ENCODE measurements at regions not wholly inside any gene's neighbourhood (a gene's known extent, or its start where the extent isn't known, plus 50 kb on each side); places are given as distances from the start of the nearest gene placed in this dataset.

DNA sequence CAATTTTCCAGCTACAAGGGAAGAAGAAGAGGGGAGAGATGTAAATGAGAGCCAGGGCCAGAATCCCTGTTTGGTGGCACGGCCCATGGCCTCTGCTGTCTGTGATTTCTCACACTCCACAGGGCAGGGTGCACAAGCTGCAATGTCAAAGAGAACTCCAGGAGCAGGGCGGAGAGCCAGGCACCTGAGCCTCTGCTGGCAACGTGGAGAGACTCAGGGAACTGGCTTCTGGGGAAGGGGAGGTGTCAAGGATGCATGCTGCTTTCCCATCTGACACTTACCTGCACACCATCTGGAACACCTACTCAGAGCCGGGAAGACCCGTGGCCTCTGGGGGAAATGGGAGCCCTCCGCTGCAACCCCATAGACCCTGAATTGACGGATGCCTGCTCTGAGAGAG lies 507.5 kb upstream of the NR2F2 start:
- DNase-seq: no peak

DNA sequence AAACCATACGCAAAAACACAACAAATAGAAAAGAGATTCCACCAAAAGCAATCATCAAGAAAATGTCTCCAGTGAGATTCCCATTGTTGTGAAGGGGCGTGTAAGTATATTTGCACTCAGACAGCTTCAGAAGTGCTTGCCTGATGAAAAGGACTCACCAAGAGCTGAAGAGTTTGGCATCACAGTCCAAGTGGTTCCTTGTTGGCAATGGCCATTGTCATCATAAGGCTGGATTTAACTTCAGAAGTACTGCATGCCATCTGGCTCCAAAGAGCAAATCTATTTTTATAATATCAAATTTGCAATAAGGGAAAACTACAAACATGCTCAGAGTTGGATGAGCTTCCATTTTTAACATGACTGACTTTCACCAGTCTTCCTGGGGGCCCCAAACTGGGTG lies 505.3 kb upstream of the NR2F2 start:
- no peak for DNase-seq

DNA sequence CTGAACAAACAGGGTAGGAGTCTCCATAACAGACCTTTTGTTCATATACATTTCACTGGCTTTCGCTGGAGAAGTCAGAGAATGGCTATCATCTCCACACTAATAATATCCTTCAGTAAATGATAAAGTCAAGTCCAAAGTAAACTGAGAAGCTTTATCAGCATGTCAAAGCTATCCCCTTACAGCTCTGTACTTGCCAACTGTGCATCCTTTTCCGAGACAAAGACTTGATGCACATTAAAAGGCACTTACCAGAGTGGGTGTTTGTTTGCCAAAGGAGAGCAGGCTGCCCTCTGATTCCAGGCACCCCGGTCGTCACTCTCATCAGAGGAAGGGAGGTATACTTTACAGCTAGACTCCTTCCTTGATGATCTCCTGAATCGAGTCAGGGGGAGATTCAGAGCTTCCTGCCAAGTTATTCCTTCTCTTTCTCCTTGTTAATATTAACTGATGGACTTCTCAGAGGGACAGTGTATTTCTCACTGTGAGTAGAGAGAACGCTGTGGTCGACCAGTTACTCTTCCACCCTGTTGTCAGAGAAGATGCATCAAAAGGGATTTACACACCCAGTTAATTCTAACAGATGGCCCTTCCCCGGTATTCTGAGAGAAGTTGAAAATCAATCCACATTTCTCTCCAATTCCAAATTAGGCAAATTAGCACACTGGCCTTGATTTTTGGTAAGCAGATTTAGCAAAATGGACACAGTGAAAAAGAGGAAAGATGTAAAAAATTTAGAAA lies 504.7 kb upstream of the NR2F2 start:
- no peak for DNase-seq

DNA sequence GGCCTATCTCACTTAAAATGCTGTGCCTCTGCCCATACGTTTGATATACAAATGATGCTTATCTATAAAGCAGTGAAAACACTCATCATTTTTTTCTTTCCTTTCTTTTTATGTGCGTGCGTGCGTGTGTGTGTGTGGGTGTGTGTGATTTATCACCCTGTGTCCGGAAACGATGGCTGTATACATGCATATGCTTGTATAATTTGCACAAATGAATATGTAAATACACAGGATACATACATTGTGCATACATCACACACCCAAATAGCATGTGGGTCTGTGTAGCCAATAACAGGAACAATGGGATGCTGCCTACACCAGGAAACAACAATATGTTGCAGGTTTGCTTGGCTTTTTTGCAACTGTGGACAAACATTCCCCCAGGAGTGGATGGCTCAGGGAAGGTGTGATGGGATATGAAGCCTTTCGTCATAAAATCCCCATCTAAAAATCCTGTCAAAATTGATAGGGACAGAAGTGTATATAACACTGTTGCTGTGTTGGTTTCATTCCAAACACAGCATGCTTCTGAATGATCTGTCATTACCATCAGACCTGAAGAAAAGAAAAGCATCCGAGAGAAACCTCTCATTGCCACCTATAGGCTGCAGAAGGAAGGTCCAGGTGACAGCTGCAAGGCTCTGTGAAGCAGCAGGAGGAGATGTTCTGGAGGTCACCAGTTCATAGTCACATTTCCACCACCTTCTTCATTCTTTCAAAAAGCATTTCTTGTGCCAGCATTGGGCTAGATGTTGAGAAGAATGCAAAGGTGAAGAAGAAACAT lies 503.9 kb upstream of the NR2F2 start:
- no peak for DNase-seq

DNA sequence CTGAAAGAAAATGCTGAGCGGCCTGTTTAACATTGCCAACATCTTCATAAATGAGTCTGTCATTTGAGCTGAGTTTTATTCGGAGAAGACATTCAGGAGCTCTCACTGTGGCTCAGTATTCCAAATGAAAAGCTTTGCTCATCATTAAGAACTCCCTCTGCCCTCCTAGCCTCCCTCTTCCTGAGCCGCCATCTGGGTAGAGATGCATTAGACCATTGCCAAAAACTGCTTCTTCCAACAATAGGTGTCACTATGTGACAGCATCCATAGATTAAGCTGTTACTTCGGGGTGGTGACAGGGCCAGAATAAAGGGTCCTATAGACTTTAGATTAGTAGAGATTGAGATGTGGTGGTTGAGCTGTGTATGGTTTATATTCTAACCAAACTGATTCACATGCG lies 501.4 kb upstream of the NR2F2 start:
- no peak for DNase-seq

DNA sequence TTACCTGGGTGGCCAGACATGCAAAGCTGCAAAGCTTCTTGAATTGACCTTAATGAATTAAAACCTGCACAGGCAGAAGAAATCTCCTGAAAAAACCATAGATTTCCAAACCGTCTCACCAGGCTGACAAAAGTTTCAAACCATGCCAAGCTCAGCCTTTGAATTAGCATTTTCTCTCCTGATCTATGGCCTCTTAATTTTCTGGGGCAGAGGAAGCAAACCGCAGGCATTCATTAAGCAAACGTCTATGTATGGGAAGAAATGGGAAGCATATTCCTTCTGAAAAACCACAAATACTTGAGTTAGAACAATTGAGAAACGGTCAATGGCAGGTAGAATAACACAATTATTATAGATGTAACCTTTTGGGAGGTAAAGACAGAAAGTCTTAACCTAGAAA lies 500.2 kb upstream of the NR2F2 start:
- DNase-seq: no peak

DNA sequence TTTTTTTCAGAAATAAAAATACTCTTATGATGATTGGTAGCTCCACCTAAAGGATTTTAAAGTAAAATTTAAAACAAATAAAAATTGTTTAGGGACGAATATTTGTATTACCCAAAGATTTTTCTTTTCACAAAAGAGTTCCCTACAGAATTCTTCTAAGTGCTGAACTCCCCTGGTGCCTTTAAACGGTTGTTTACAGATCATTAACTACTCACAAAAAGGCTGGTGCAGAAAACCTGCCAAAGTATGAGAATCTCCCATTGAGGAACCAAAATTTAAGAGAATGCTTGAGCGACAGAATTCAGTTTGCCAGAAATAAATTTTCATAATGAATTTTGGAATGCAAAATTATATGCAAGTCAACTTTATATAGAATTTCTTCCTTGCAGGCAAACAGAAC lies 497.8 kb upstream of the NR2F2 start:
- DNase-seq: no peak

DNA sequence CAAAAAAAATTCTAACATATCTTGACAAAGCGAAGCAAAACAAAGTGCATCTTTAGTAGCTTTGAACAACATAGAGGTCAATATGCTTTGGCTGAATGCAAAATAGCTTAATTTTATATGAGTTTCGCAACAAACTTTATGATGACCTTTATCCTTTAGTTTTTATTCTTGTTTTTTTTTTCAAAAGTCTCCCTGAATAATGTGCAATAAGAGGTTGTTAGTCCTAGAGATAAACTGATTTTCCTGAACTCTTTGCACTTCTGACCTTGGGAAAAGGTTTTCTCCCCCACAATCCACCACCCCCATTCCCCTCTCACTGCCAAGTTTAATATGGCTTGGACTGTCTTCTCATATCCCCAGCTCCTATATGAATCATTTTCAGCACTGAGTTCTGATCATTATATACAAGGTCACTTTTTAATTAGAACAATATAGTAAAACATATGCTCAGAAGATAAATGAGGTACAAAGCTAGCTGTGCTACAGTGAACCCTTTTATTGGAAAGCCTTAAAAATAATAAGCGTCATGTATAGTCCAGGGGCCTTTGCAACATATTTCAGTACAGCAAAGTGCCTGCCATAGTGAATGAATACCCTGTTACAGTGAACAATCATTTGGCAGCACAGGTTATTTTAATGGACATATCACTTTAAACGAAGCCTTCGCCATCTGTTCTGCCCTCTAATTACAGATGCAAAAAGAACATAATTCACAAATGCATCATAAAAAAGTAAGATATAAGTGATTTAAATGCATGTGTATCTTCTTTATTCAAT lies 496.3 kb upstream of the NR2F2 start:
- DNase-seq: no peak

DNA sequence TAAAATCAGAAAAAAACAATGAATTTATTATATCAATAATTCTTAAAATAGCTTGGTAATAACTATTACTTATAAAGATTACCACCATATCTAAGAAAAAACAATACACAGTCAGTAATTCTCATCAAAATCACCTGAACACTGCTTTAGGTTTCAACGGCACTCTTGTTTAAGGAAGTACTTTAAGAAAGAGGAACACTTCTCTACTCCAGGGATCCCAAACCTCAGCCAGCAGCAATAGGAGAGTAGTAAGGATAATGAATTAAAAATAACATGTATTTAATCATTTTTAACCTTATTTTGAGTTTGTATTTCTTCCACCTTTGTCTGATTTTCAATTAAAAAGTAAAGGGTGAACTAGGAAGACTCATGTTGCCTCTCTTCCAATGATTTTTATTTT lies 494.0 kb upstream of the NR2F2 start:
- DNase-seq: no peak

DNA sequence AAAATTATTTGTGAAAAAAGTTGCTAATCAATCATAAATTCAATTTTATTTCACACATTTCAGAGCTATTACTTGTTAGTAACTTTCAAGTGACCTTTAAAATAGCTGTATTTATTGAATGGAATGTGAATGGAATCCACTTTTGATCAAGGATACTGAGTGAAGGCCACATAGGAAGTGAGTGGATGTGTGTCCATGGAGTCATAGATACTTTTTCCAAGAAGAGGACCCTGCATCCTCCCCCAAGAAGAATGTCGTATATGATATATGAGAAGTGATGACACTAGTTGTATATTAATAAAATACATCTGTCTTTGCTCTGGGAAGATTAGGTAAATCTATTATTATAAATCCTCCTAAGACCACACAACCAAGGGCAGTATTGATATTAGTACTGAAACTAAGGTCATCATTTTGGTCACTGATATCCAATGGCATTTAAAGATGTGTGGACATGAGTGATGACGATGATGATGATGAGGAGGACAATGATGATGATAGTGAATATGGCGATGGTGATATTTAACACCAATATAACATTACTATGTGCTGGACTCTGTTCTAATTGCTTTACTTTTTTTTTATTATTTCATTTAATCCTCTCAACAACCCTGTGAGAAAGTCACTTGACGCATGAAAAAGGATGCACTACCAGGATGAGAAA lies 493.0 kb upstream of the NR2F2 start:
- no peak for DNase-seq

DNA sequence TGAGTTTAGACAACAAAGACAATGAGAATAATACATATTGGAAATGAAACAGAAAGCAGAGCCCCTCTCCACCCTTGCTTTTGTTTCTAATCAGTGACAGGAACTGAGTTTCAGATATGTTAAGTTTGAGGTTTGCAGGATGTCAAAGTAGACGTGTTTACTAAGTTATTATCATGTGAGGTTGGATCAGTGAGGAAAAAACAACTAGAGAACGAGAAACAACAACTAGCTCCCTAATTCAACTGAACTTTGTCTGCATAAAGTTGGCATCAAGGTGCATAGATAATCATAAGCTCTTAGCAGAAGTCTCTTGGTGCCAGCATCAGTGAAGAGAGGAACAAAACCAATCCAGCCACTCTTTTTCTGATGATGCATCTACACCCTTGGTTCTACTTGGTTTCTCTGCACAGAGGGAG lies 491.1 kb upstream of the NR2F2 start:
- DNase-seq: no peak

DNA sequence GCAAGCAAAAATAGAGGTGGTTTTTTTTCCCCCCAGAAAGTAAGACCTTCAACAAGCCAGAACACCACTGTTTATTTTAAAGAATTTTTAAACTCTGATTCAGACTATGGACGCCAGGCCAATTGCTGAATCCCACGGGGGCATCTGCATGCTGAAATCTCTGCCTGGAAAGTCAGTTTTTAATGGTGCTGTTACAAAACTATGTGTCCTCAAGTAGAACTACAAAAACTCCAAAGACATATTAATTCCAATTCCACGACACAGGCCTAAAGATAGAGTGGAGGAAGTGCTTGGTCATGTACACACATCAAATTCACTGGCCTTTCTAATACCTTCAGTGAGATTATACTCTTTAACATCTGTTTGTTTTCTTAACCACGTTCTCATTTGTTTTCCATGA lies 490.5 kb upstream of the NR2F2 start:
- DNase-seq: no peak

DNA sequence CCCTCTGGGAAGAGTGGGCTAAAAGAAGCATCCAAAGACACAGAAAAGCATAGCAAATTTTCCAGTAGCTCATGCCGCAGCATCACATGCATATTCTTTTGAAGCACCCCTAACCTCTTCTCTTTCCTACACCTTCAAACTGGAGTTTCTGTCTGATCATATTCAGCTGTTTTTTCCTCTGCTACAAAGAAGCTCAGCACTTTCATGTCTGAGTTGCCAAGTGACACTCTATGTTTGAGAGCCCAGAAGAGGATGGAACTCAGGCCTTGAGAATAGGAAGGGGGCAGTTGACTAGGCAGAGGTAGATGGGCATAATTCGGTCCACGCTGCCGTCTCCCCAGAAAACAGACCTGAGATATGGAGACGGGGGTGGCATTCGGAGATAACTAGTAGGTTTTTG lies 489.6 kb upstream of the NR2F2 start:
- DNase-seq: no peak

DNA sequence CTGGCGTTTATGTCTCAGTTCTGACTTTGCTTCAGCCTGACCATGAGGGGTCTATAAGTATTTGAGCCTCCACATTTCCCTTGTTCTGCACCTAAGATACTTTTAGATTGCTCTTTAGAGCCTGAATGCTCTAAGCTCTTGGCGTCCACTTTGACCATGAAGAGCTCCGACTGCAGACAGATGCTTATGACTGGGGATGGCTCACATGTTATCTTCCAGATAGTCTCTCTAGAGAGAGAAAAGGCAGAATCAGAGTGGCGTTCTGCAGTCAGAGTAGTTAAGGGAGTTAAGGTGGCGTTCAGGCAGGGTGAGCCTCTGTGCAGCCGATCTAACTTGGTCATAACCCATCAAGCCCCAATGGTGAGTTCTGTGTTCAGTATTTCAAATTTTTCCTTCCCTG lies 487.9 kb upstream of the NR2F2 start:
- DNase-seq: no peak

DNA sequence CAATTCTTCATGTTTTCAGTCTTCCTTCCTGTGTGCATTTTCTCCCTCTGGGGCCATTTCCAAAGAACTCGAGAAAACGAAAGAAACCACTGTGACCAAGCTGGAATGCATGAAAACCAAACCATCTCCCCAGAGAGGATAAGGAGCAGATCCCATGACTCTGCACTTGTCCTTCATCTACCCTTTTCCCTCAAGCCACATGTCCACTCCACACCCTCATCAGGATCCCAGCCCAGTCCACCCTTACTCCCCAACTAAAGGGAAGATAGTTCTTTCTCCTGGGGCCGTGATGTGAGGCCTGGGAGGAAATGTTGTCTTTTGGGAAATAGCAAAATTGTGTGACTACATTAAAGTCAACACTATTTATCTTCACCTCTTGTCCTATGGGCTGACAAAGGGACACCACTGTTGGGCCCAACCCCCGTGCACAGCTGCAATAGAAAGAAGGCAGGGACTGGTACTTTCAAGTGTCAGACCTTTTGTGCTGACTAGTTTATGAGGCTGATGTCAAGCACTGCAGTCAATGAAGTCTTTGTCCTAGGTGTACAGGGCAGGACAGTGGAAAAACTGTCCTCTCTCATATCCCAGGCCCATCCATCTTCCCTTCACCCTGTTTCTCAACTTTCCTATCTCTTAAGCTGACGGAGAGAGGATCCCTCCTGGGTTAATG lies 487.1 kb upstream of the NR2F2 start:
- DNase-seq: no peak

DNA sequence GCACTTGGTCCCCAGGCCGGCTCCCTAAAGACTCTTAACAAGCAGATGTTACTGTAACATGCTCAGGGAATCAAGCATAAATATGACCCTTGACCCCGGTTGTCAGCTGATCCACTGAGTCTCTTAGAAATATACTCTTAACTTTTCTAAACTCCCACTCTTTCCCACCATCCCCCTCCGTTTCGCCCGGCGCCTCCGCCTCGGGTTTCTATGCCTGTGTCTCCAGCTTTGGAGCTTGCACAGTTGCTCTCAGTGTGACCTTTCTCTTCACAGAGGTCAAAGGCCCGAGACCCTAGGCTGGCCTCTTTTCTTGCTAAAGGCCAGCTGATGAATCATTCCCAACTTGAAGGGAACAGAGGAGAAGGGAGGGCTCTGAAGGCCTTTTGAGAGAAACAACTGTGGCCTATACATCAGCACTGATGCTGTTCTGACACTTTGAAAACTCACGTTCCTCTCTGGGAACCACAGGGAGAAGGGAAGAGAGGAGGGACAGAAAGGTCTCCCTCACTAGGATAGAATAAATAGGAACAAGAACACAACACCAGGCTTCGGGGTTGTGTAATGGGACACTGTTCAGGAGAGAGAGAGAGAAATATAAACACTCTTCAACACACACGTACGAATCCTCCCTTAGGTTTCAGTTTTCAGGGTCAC lies 484.5 kb upstream of the NR2F2 start:
- DNase-seq: no peak

DNA sequence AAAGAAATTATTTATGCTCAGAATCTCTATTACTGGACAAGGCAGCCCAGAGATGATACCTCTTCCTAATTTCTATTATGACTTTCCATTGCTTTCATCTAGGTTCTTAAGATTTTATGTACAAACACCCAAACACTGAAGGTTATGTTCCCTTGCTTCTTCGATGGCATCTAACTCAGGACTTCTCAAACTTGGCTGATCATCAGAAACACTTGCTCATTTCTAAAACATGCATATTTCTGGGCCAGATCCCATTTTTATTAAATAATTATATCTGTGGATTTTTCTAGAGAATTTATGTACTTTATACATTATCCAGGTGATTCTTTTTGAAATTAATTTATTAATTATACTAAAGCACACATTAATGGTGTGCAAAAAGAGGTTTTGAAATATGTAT lies 482.4 kb upstream of the NR2F2 start:
- no peak for DNase-seq

DNA sequence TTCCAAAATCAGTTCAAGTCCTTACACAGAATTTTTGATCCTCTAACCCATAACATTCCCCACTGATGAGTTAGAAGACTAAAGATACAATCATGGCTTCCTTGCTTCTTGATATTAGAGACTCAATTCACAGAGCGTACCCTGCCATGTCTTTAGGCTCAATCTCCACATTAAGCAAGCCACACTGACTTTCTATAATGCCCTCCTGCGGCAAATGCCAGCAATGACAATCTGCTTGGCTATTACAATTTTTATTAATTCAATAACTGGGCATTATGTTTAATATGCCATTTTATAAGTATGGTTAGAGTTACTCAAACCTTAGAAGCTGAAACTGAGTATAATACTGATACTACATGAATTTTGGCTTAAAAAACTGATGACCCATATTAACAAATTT lies 479.7 kb upstream of the NR2F2 start:
- DNase-seq: no peak

DNA sequence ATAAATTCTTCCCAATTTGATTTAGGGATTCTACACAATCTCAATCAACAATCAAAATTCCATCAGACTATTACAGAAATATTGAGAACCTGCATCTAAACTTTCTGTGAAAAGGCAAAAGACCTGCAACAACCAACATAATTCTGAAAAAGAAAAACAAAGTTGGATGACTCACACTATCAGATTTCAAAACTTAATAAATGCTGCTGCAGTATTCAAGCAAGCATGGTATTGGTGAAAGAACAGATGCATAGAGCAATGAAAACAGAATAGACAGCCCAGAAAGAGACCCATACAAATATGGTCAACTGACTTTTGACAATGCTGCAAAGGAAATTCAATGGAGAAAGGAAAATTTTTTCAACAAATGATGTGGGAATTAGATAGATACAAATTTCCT lies 477.1 kb upstream of the NR2F2 start:
- no peak for DNase-seq

DNA sequence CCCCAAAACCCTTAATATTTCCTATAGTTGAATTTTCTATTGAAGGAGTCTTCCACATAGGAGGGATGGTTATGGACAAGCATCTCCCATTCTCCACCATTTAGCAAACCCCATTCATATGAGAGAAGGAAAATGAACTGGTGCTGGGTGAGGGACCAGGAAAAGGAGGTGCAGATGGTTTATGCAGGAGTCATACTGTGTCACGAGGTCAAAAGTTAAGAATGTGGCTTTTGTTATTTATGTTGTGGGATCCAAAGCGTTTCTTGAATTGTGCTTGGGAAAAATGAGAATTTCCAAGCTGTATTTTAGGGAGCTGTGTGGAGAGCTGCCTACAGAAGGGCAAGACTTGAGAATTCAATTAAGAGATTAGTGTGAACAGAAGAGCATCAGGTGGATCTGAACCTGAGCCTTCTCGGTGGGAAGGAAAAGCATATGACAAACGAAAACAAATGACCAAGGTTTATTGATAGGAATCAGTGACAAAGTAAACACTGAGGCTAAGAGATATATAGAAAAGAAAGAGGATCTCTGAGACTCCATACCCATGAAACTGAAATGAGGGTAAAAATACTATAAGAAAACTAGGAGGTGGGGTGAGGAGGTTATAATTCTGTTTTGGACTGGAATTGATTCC lies 473.3 kb upstream of the NR2F2 start:
- no peak for DNase-seq

DNA sequence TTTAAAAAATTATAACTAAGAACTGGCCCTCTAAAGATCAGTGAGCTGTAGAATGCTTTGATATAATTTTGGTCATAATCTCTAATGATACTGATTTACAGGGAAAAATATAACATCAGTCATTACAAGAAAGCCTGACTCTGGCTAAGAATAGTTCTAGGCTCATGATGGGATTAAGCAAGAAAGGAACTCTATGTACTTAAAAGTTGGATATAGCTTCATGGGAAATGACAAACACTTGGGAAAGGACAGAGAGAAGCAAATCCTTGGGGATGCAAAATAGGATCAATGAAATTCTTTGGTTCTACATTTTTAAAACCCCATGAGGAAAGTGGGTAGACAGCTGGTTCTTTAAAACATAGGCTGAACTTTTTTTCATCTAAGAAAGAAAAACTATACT lies 472.7 kb upstream of the NR2F2 start:
- no peak for DNase-seq

DNA sequence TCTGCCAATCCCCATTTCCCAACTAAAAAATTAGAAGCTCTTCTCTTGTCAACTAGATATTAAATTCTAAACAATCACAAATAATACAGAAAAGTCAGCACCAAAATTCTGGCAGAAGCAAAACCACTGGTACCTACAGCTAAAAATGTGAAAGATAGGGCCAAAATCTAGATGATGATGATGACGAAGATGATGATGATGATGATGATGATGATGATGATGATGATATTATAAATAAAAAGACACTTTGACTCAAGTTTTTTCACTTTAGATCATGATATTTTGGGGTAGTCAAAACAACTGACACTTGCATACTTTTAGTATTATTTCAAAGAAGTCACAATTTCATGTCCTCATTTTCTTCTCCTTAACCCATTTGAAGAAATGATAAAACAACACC lies 470.1 kb upstream of the NR2F2 start:
- no peak for DNase-seq

Data from T-helper 9 cell (primary cell).